ENCODE measurements at regions not wholly inside any gene's neighbourhood (a gene's known extent, or its start where the extent isn't known, plus 50 kb on each side); places are given as distances from the start of the nearest gene placed in this dataset.

GRCh38 chr5:72055636-72056035 lies 51.6 kb upstream of the MAP1B start:
- Histone ChIP-seq H3K27me3 (ENCODE audit: control insufficient read depth, insufficient read depth, low read length) (peaks cover 2% of the 10 kb centered on the region), H3K9me3 (ENCODE audit: control insufficient read depth, insufficient read depth, low read depth, low read length) (no peaks in the 10 kb centered on the region), H2AFZ (ENCODE audit: low read length) (no peak overlapping the region), H3K27ac (ENCODE audit: insufficient read depth, low read length) (no peak overlapping the region), H3K9ac (ENCODE audit: insufficient read depth, low read length) (no peak overlapping the region), H3K36me3 (ENCODE audit: control insufficient read depth, insufficient read depth, low read length) (no peaks in the 10 kb centered on the region), H4K20me1 (ENCODE audit: control insufficient read depth, extremely low read depth, insufficient read depth, low read length) (no peaks in the 10 kb centered on the region), H3K4me2 (ENCODE audit: extremely low read depth, insufficient read depth, low read length) (no peak overlapping the region), H3K4me3 (replicated peaks in 1 of 4; ENCODE audit: control extremely low read depth in 1 of 4, insufficient read depth in 1 of 4, low read depth in 3 of 4, low read length in 4 of 4) (no peak overlapping the region), H3K4me1 (ENCODE audit: control insufficient read depth, extremely low read depth, insufficient read depth, low read length) (no peaks in the 10 kb centered on the region), H3K79me2 (ENCODE audit: control insufficient read depth, insufficient read depth, low read length) (no peaks in the 10 kb centered on the region)
- DNase-seq (ENCODE audit: low read depth in 2 of 2): no peak
- TF ChIP-seq CTCF (conservative IDR thresholded peaks at IDR 0.05 in 1 of 2, IDR thresholded peaks at IDR 0.05 in 1 of 2; ENCODE audit: low read depth in 1 of 2, low read length in 2 of 2) (no peak), EZH2 (IDR thresholded peaks at IDR 0.05; ENCODE audit: low read length, missing control alignments) (no peak)
